GM04504 (cell line): ENCODE measurements at regions not wholly inside any gene's neighbourhood (a gene's known extent, or its start where the extent isn't known, plus 50 kb on each side); places are given as distances from the start of the nearest gene placed in this dataset.
"Not testable (repeated sequence)": the region's sequence is repeated elsewhere in the genome, so short reads cannot be mapped to it uniquely, and the experiment has no call there.

Source experiments
- DNase-seq: peaks from one replicate; pipeline ENCODE4 v3.0.0-alpha.2; 2012; ENCODE audit warnings: low read depth

DNA sequence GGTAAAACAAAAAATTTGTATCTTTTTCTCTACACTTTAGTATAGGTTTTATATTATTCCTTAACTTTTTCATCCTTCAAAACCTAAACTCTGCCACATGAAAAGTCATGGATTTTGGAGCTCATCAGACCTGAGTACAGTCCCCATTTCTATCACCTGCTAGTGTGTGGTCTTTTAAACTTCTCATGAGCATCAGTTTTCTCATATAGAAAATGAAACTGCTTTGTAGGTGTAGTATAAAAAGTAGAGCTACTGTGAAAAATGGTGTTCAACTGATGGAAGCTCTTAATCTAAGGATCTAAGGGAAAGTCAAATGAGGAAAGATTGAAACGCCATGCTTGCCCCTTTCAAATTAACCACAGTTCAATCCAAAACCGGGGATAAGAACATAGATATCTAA lies 686.5 kb downstream of the MECOM start:
- no peak for DNase-seq

DNA sequence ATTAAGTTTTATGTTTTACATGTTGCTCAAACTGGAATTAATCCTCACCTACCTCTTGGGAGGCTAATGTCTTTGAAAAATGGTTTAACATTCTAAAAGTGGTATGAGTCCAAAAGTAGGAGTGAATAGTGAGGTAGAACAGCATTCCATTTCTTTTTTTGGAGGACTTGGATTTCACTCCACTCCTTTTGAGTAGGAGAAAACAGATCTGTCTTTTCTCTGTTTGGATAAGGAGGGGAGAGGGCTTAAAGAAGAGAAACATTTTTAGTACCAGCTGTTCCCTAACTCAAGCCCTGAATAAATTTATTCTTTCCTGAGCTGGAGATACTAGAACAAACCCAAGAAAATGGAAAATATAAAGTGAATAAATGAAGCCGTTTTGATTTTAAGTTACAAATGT lies 687.9 kb downstream of the MECOM start:
- no peak for DNase-seq

GRCh38 chr3:168974617-168975403 lies 688.7 kb downstream of the MECOM start:
- no peak for DNase-seq

- no peak for DNase-seq
These were observed 689.6 kb downstream of the MECOM start for GRCh38 chr3:168973897-168974296.

DNA sequence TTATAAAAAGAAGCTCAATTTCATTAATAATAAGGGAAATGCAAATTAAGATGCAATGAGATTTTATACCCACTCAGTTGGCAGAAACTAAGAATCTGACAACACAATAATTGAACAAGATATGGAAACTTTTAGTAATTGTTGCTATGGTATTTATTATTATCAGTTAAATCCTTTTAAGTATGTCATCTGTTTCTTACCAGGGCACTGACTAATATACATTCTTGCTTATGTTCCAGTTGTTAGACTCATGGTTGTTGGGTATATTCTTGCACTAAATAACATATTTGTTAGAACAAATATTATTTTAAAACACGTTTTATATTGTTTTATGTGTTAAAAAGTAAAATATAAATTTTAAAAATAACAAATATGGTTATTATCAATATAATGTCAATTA lies 690.3 kb downstream of the MECOM start:
- no peak for DNase-seq

DNA sequence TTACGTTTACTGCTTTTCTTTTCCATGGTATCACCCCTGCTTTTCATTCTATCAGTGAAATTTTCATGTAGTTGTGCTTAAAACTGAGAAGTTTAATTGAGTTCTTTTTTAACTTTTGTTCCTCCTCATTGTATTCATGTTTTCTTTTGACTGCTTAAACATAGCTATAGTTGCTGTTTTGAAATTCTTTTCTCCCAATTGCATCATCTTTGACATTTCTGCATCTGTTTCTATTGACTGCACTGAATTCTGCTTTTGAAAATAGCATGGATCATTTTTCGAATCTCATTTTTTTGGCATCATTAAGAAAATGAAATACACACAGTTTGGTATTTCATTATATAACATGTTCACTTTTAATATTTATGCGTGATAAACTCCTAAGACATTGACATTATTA lies 694.9 kb downstream of the MECOM start:
- no peak for DNase-seq

- no peak for DNase-seq
These were observed 698.8 kb downstream of the MECOM start for GRCh38 chr3:168964736-168965135.

- DNase-seq, result no peak
These were observed 702.2 kb downstream of the MECOM start for GRCh38 chr3:168961271-168961670.

GRCh38 chr3:168959731-168960130 lies 703.8 kb downstream of the MECOM start:
- no peak for DNase-seq

DNA sequence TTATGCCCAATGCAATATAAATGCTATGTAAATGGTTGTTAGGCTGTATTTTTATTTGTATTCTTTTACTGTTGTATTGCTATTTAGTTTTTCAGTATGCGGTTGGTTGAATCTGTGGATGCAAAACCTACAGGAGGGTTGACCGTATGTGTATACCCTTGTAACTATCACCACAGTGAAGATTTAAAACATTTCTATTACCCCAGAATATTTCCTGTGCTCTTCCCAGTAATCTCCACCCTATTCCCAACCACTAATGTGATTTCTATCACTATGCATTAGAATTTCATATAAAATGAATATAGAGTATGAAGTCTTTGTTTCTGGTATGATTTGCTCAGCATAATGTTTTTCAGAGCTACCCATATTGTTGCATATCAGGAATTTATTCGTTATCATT lies 705.0 kb downstream of the MECOM start:
- no peak for DNase-seq

- DNase-seq, result no peak
These were observed 707.4 kb downstream of the MECOM start for GRCh38 chr3:168956076-168956475.

GRCh38 chr3:168952551-168952950 lies 711.0 kb downstream of the MECOM start:
- peak; percentile 1 for DNase-seq

- DNase-seq, result no peak
These were observed 711.6 kb downstream of the MECOM start for GRCh38 chr3:168951884-168952283.

DNA sequence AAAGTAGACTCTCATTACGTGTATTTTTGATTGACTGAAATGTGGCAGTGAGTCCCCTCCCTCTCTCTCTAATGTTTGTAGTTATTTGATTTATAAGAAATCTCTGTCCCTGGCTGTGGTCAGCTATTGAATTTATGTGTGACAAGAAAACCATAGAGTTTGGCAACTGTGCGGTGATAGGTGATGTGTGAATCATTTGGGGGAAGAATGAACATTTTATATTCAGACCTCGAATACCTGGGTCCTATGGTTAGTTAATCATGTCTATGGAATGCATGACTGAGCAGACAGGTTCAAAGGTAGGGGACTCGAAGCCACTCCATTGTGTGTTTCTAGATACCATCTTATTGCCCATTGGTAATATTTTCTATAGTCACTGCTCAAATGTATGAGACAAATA lies 712.1 kb downstream of the MECOM start:
- no peak for DNase-seq

DNA sequence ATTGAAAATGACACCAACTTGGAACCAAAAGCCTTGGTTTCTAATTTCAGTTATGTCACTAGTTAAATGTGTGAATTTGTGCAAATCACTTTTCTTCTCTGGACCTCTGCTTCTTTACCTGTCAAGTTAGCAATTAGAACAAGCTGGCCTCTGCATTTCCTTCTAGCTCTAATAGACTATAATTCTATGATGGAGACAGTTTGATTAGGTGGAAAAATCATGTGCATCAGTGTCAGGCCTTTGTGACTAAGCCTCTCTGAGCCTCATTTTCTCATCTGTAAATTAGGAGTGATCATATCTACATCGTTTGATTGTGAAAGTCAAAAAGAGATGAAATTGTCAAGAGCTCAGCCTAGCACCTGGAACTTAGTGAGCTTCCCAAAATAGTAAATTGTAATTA lies 712.9 kb downstream of the MECOM start:
- no peak for DNase-seq

DNA sequence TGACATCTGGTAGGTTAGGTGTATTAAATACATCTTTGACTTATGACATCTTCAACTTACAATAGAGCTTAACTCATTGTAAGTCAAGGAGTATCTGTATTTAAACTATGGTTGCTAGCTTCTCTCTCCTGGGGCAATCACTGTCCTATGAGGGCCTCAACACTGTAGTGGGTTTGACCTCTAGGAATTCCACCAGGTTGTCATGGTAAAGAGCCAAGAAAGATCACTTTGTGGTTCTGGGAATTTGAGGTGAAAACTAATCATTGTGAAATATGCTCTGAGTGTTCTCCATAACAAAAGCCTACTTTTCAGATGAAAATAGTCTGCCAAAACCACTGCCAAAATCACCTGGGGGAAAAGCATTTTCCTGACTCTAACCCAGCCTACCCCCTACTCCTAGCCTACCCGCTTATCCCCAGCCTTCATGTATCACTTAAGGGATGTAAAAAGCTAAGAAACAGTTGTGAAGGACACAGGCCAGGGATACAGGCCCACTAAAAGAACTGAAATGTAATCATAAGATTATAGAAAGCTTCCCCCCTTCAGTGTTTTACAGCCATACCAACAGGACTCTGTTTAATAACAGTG lies 723.8 kb downstream of the MECOM start:
- no peak for DNase-seq

DNA sequence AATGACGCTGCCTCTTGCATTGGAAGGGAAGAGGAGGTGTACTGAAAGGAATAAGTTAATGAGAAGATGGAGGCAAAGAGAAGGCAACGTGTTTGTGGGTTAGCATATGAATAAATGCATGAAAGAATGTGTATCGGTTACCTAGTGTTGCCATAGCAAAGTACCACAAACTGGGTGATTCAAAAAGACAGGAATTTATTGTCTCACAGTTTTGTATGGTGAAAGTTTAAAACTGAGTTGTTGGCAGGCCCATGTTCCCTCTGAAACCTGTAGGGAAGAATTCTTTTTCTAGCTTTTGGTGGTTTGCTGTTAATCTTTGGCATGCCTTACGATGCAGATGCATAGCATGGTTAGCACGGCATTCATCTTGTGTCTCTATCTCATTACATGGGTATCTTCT lies 729.9 kb downstream of the MECOM start:
- DNase-seq, result peak; percentile 7

GRCh38 chr3:168929997-168930396 lies 733.5 kb downstream of the MECOM start:
- not testable (repeated sequence) for DNase-seq

GRCh38 chr3:168926426-168926825 lies 737.1 kb downstream of the MECOM start:
- DNase-seq, result no peak

DNA sequence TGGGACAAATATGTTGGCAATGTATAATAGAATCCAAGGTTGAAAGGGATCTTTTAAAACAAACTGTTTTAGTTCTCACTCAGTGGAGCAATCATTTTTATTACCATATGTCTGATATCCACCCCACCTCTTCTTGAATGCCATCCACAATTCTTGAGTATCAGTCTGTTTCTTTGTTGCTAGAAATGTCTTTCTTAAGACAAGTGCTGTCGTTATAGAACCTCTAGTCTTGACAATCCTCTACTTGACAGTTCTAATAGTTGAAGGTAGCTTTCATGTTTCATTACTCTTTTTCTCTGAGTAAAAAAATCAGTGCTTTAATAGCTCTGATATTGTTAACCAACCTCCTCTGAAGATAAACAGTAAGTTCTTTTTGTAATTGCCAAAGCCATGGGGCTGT lies 737.9 kb downstream of the MECOM start:
- no peak for DNase-seq

- no peak for DNase-seq
These were observed 748.9 kb downstream of the MECOM start for GRCh38 chr3:168914662-168915061.

DNA sequence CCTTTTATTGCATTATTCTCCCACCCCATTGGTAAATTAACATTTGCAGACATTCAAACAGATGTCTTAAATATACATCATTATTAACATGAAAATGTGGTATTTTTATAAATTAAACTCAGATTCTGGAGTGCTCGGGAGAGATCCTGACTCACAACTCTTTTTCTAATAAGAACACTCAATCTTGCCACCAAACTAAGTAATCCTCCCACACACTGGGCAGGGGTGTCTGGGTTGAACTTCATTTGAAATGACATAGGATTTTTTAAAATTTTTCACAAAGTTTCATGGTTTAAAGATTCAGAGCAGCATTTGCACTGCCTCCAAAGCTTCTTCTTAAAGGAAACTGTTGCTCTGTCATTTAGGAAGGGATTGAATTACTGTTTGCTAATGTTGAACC lies 754.3 kb downstream of the MECOM start:
- DNase-seq, result no peak

GRCh38 chr3:168895419-168895818 lies 768.1 kb downstream of the MECOM start:
- DNase-seq, result no peak

DNA sequence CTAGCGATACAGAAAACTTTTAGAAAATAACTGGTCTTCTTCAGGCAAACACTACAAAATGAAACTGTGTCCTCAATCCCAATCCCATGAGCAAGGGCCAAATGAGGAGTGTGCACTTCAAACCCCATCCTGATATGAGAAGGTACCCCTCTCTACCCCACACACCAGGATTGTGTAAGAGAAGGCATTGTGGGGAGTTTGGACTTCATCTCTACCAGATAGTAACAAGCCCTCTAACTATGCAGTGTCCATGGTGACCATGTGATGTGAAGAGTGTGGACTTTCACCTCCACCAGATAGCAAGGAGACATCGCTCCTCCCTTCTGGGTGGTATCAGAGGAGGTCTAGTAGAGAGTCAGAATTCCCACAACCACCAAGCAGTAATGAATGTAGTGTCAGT lies 769.3 kb downstream of the MECOM start:
- no peak for DNase-seq
